HG02759 (cell line): ENCODE measurements at regions not wholly inside any gene's neighbourhood (a gene's known extent, or its start where the extent isn't known, plus 50 kb on each side); places are given as distances from the start of the nearest gene placed in this dataset.

Source experiments
- ATAC-seq: cut with Tn5 transposase; IDR thresholded peaks from one replicate; pipeline ENCODE4 v1.9.1; 2021; ENCODE audit warnings: mild to moderate bottlenecking, moderate library complexity; ENCODE audit not compliant: unreplicated experiment

DNA sequence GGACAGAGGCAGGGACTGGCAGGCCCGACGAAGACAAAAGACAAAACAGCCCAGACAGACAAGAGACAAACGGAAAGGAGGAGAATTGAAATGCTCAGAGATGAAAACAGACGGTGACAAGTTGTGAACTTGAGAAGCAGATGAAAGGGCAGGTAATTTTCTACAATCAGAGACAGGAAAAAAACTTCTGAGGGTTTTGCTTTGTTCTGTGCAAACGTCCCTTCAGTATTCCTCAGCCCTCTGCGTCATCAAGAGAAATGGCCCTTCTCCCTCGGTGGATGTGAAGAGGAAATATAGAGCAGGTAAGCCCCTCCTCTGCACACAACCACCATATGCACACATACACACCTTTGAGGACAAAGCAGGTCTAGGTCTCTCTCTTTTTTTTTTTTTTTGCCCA, 206.6 kb downstream of the UACA start:
- ATAC-seq = no peak

DNA sequence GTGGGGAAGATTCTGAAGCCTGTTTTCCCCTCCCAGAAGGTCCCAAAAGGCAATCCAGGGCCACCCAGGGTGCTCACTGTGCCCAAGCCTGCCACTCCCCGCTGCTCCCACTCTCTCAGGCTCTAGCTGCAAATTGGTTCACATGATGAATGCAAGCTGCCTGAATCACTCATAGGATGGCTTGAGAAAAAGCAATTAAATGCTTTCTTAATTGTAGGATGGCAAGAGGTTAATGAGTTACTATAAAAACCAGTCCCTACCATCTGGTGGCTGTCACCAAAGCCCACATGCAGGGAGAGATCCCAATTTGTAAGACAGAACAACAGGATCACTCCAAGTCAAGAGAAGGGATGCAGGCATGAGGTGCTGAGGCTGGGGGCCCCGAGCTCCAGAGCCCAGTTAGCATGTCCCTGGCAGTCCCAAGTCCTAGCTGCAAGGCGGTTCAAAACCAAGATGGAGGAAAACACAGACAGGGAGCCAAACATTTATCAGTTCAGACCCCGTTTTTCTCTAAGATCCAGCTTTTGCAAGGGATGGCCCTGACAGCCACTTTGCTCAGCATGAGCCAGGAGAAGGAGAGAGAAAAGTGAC, 207.1 kb downstream of the UACA start:
- no peak for ATAC-seq

DNA sequence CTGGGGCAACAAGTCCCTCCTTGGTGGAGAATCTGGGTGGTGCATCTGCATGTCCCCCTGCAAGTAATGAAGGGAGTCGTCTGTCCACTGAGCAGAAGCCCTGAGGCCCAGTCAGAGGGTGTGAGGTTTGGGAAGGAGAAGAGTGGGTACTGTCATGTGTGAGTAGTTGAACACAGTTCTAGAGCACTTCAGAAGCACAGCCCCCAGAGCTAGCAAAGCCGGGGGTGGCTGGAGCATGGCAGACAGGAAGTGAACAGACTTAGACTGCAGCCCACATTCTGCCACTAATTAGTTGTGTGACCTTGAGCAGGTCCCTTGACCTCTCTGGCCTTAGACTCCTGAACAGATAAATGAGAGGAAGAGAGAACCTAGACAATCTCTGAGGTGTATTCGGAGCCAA, 207.6 kb downstream of the UACA start:
- no peak for ATAC-seq

DNA sequence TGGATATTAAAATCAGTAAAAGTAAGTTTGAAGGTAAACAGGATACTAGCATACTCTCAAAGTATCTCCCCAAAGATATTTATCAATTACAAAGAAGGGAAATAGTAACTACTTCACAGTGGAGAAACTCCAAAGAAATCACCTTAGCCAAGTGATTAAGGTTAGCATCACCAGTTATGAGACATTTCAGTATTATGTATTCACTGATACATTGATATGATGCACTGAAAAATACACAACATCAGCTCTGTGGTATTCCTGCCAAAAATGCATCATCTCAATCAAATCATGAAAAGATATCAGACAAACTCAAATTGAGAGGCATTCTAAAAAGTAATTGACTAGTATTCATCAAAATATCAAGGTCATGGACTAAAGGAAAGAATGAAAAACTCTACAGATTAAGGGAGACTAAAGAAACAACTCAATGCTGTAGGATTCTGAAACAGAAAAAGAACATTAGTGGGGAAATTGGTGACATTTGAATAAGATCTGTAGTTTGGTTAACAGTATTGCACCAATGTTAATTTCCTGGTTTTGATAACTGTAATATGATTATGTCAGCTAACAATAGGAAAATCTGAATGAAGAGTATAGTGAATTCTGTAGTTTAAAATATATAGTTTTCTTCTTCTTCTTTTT, 215.4 kb downstream of the UACA start:
- no peak for ATAC-seq

DNA sequence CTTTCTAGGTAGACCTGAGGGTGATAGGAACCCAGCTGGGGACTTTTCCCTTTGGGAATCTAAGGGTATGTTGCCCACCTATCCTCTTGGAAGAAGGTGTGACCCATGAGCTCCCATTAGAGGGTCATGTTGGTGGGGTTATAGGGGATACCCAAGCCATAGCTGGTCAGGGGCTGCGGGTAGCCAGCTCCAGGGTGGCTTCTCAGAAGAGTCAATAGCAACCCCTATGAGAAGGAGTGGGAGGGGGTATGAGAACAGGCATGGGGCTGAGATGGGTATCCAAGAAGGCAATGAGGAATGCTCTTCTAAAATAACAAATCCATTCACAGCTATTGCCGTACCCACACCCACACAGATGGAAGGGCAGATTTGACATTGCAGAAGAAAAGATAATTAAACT, 217.8 kb downstream of the UACA start:
- no peak for ATAC-seq

DNA sequence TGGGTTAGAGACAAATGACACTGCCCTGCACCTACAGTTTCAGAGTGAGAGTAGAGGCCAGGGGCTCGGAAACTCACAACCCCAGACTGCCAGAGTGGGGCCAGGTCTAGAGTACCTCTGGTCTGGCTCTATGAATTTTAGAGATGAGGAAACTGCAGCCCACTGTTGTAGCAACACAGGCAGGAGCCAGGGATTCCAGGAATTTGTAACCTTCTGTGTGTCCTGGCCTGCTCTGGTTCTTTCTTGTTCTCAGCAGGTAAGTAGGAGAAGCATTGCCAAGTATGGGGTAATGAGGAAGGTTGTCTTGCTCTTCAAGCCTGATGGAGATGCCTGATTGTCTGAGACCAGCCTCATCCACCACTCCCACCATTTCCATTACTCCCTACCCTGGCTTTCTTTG, 221.8 kb downstream of the UACA start:
- ATAC-seq = no peak

DNA sequence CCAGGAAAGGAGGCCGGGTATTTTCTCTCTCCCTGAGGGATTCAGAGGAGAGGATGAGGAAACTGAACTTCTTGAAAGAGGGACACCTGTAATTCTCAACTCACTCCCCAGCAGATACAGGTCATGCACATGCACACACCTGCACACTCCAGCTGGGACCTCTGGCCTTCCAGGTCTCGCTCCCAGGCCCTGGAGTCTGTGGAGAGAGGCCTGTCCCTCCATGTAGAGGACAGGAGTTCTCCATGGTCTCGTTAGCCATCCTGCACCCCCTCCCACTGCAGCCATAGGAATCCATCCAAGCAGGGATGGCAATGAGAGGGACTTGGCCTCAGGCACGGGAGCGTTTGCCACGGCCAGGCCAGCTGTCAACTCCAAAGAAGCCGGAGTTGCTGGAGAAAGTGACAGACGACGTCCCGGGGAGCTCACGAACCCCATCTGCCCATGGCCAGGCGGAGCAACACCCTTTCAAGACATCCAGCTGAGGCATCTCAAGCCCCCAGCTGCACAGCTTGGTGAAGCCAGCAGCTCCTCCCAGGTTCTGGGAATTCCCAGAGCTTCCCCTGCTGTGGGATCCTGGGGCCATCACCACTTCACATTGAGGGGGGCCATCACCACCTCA, 223.3 kb downstream of the UACA start:
- no peak for ATAC-seq

DNA sequence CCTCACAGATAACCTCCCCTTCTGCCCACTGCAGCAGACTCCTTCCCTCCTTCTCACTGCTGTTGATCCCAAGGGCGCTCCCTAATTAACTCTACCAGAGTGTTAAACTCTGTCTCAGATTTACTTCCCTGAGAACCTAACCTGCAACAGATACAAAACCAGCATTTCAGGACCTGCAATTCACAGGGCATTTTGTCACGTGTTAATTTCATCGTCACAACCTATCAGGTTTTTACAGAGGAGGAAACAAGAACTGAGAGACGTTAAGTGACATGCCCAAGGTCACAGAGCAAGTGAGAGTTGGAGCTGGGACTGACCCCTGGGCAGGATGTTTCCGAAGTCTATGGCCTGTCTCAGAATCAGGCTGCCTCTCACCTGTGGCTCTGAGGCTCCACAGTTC, 223.9 kb downstream of the UACA start:
- ATAC-seq = no peak

DNA sequence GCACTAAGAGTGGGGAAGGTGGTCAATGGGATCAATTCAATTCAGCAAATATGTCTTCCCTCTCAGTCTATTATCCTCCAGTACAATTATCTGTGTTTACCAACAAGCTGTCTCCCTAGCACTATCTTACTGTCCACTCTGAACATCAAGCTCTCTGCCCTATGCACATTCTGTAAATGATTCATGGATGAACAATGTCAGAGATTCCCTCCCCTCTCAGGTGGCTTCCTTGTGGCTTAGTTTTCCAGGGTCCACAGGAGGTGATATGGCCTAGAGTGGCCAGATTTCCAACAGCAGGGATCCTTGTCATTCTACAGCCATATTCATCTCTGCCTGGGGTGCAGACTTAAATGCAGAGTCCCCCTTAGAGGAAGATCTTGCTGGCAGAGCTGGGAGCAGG, 225.1 kb downstream of the UACA start:
- no peak for ATAC-seq

DNA sequence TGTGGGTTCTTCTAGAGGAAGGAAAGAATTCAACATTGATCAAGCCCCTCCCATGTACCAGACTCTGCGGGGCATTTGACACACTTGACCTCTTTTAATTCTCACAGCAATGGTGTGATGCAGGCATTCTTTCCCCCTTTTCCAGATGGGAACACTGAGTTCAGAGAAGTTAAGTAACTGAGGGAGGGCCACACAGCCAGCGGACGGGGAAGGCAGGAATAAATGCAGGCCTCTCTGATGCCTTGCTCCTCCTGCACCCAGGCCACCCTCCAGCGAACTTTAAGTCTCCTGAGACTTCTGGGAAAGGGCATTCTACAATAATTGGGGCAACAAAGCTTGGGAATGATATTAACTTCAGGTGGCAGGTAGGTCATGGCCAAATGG, 227.4 kb downstream of the UACA start:
- no peak for ATAC-seq

DNA sequence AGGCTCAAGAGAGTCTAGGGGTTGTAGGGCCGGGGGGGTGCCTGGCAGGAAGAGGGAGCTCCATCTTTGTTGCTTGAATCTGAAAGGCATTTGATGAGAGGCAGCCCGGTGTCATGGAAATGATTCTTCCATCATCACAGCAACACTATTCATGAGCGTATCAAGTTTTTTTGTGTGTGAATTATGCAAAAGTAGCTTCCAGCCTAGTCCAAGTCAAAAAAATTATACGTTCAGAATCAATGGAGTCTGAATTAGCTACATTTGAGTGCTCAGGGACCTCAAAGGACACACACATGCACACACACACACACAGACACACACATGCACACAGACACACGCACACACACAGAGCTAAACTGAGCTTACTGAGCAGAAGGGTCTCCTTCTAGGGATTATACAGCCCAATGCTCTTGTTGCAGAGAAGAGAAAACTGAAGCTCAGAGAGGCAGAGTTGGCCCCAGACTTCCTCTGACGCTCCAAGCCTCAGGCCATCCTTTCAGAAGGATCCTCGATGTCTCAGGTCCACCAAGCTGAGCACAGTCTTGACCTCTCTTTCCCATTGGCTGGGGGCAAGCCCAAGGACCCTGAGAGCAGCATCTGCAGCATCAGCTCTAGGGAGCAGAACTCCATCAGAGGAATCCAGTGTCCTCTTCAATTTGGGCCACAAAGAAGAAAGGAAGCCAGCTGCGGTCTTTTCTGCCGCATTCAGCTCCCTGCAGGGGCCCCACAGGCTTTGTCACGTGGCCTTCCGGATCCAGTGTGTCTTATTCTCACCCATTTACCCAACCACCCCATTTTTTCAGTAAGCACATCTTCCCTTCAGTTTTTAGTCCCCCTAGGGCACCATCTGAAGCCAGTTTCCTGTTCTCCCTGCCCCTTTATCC, 228.0 kb downstream of the UACA start:
- ATAC-seq = no peak

DNA sequence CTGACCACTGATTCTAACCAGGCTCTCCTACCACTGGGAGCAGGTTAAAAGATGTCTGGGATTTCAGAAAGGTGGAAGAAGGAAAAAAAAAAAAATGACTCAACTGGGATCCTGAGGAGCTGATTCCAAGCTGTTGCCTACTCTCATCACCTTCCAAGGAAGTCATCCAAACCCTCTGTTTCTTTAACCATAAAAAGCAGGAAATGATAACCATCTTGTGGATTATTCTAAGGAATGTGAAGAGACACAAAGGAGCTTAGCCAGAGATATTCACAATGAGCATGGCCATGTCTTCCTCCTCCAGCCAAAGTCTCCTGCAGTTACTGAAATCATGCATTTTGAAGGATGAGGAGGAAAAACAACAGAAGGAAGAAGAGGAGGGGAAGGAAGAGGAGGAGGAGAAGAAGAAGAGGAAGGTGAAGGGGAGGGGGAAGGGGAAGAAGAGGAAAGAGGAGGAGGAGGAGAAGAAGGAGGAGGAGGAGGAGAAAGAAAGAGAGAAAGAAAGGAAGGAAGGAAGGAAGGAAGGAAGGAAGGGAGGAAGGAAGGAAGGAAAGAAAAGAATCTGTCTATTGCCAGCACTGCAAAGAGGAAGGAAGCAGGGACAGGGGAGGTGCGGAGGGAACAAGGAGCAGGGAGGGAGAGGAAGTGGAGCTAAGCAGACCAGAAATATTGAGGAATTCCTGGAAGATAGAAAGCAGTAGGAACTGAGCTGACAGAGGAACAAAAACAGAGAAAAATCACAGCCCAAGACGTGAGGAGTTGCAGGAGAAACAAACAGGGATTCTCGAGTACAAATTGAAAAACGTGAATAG, 229.2 kb downstream of the UACA start:
- no peak for ATAC-seq

DNA sequence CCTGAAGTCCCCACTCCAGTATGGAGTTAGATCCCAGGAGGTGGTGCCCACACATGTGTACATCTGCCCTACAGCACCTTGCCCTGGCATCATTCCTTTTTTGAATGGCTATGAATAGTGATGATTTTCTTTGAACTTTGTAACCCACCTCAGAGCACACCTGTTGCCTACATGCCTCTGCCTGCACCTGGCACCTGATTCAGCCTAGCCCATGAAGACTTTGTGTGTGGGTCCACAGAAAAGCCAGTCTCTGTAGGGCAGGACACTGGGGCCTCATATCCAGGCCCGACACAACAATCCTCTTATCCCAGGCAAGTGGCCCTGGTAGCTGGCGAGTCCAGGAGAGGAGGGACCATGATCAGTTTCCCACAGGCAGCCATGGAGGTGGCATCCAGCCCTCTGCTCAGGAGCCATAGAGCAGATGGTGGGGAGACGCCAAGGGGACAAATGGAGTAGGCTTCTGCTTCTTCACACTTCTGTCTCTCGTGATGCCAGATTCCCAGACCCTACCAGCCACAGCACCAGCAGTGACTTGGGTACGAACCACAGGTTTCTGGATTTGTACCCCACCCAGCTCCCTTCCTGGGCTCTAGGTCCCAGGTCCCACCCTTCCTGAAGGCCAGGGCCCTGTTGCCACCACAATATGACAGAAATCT, 230.7 kb downstream of the UACA start:
- ATAC-seq = no peak

DNA sequence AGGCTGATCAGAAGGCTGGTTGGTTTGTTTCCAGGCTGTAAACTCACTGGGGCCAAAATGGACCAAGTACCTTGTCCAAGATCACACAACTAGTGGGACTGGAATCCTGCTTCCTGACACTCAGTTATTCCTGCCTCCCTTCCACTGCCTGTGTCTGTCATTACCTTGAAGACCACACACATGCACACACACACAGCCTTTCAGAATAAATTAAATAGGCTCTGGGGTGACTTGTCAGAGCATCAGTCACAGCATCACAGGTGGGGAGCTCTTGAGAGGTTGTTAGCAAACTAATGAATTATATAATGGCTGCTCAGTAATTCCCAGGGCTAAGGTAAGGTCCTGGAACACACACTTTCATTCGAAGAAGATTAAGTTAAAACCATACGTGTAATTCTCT, 231.8 kb downstream of the UACA start:
- no peak for ATAC-seq

DNA sequence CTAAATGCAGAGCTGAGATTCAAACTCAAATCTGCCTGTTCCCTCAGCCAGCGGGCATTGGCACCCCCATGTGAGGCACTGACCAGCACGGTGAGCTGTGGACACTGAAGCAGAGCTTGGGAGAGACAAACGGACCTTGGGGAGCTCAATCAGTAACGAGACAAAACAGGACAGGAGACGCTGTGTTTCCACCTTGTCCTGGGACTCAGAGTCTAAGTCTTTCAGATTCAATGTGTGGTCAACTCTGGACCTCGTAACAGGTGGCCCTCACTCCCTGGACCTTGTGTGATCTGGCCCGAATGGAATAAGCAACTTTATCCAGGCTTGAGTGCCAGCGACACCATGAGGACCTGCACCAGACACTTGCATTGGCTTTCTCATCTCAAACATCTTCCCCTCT, 232.5 kb downstream of the UACA start:
- no peak for ATAC-seq

DNA sequence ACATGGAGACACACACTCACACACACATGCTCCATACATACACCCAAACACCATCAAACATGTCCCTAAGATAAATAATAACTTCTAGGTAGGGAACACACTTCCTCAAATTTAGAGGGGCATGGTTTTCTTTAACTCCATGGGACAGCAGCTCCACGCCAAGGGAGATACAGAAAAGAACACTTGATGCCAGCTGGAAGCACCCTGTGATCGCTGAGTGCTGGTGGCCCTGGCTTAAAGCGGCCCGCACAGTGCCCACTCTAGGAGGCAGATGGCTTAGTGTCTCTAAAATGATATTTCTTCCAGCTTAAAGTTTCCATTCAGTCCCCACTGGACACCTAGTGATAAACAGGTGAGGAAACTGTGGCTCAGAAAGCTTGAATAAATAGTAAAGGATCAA, 232.9 kb downstream of the UACA start:
- ATAC-seq = no peak

DNA sequence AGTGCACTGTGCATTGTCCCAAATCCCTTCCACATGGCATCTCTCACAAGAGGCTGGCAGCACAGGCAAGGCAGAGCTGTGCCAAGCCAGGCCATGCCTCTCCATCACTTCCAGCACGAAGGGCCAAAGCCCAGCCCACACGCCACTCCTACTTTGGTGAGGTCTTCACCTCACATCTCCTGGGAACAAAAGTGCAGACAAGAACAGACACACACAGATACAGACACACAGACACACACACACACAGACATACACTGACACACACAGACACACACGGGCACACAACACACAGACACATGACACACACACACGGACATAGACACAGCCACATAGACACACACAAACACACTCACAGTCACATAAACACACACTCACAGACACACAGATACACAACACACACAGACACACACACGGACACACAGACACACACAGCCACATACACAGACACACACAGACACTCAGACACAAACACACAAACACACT, 233.3 kb downstream of the UACA start:
- no peak for ATAC-seq

DNA sequence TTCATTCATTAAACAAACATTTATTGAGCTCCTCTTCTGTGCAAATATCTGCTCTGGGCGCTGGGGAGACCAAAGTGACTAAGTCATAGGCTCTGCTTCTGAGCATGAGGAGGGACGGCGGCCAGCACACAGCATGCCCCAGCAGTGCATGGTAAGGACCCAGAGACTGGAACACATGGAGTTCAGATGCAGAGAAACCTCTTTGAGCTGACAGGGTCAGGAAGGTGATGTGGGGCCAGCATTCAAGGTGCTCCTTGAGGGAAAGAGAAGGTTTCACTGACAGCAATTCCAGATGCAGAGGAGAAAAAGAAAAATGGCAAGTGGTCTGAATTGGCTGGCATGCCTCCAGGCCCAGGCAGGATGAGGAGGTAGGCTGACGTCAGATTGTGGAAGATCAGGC, 234.5 kb downstream of the UACA start:
- ATAC-seq = no peak

DNA sequence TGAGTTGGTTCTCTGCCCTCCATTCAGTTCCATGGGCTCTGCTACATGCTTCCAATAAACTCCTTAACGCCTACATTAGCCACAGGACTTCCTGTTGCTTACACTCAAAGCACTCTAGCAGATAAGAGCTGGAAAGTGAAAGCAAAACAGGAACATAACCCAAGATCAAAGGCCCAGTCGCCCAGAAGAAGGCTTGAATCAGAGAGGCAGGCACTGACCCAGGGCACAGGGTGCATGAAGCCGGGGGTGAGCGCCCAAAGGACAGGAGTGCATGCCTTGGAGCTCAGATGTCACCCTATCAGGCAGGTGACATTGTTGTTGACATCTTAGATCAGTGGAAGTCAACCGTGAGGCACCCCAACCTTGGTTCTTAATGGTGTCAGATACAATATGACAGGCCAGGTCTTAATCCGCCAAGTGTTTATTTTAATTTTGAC, 235.1 kb downstream of the UACA start:
- ATAC-seq = peak; percentile 75

DNA sequence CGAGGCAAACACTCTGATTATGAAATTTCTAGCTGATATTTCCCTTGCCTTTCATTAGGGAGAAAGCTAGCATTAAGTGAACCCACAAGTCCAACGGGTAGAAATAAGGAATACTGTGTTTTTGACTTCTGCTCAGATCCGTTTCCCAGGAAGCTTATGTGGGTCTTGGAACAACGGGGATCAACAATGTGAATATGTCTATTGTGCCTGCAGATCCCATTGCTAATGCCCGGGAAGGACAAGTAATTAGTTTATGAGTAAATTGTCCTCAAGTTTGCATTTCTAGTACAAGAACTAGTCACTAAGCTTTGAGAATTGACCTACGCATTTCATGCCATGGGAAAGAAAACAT, 236.4 kb downstream of the UACA start:
- ATAC-seq = no peak
